GM06990 (cell line): ENCODE measurements at regions not wholly inside any gene's neighbourhood (a gene's known extent, or its start where the extent isn't known, plus 50 kb on each side); places are given as distances from the start of the nearest gene placed in this dataset.

Experiments
- DNase-seq: peaks from one replicate; pipeline ENCODE4 v3.0.0-alpha.2; 2011; ENCODE audit not compliant: insufficient read length; ENCODE audit errors: extremely low read depth
- H3K27me3 ChIP-seq: replicated peaks from 2 replicates; pipeline ENCODE4 v1.6.0; 2011; ENCODE audit warnings: low read length; ENCODE audit not compliant: control insufficient read depth, insufficient read depth
- H3K36me3 ChIP-seq: 2 replicates; pipeline ENCODE4 v1.5.1; 2011; ENCODE audit warnings: low read length; ENCODE audit not compliant: control insufficient read depth, insufficient read depth
- H3K4me3 ChIP-seq: replicated peaks from 2 replicates; pipeline ENCODE4 v1.5.1; 2011; ENCODE audit warnings: low read depth, mild to moderate bottlenecking, control low read depth, low read length
- CTCF ChIP-seq: IDR thresholded peaks from 2 replicates; pipeline ENCODE4 v1.5.1; 2011; ENCODE audit warnings: low read length, control low read depth, mild to moderate bottlenecking, inconsistent platforms; ENCODE audit not compliant: insufficient read depth, poor library complexity, severe bottlenecking

DNA sequence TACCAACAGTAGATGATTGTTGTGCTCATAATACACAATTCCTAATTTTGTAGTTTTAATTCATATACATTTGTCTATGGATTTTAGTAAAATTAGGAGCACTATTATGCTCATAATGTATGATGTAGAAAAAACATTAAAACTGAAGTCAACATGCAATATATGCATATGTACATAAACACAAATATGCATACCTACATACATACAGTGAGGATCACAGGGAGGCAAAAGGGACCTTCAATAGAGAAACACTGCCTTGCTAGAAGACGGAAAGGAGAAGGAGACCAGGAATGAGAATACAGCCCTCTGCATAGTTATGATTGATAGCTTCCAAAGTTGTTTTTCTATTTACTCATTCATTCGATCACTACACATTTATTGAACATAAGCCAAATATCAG is 606.5 kb downstream of the LMO4 start:
- no peak for TF ChIP-seq CTCF
- no peak overlapping the region for H3K4me3 ChIP-seq
- H3K36me3 ChIP-seq: no peaks in the 10 kb centered on the region
- no peak for DNase-seq
- H3K27me3 ChIP-seq: no peaks in the 10 kb centered on the region

DNA sequence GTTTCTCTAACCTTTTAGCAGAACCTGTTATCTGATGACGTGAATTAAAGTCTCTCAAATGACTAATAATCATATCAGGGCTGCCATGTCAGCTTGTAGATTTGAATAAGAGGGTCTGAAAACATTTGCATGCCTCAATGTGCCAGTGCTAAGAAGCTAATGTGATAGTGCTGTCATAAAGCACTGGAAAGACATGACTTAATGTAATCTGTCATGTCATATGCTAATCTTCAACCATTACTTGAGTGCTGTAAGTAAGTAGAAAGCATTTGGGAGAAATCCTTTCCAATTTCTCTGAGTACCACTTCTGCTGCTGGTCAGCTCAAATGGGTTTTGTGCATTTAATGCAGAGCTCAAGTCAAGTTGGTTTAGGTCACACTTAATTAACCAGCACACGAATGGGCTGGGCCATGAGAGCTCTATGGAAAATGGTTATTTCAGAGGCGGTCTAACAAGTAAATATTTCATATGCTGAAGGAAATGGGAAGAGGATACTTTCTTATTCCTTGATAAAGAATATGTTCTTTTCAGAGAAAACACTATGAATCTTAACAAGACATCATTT is 609.2 kb downstream of the LMO4 start:
- H3K4me3 ChIP-seq: no peak overlapping the region
- no peaks in the 10 kb centered on the region for H3K36me3 ChIP-seq
- H3K27me3 ChIP-seq: no peaks in the 10 kb centered on the region
- no peak for DNase-seq
- no peak for TF ChIP-seq CTCF

- H3K36me3 ChIP-seq: no peaks in the 10 kb centered on the region
- no peak for DNase-seq
- no peak for TF ChIP-seq CTCF
- H3K4me3 ChIP-seq: no peak overlapping the region
- H3K27me3 ChIP-seq: no peaks in the 10 kb centered on the region
Observed at GRCh38 chr1:87938631-87939030, 610.0 kb downstream of the LMO4 start.

DNA sequence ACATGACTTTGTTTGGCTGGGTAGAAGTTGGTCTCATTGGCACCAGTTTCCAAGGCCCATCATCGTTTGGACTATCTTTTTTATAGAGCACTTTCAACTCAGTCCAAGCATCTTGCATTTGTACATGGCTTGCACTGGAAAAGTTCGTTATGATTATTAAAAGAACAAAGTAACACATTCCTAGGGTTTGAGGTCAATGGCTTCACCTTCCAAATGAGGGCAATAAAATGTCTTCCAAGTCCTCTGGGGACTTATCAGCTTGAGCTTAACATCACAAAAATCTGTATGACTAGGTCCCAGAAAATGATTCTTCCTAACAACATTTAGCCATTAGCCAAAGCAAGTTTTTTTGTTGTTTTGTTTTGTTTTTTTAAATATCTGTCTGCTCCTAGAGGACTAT is 610.8 kb downstream of the LMO4 start:
- no peak overlapping the region for H3K4me3 ChIP-seq
- no peak for TF ChIP-seq CTCF
- DNase-seq: no peak
- H3K36me3 ChIP-seq: no peaks in the 10 kb centered on the region
- H3K27me3 ChIP-seq: no peaks in the 10 kb centered on the region

GRCh38 chr1:87940421-87940820 is 611.7 kb downstream of the LMO4 start:
- TF ChIP-seq CTCF: no peak
- H3K27me3 ChIP-seq: no peaks in the 10 kb centered on the region
- DNase-seq: no peak
- no peaks in the 10 kb centered on the region for H3K36me3 ChIP-seq
- no peak overlapping the region for H3K4me3 ChIP-seq

DNA sequence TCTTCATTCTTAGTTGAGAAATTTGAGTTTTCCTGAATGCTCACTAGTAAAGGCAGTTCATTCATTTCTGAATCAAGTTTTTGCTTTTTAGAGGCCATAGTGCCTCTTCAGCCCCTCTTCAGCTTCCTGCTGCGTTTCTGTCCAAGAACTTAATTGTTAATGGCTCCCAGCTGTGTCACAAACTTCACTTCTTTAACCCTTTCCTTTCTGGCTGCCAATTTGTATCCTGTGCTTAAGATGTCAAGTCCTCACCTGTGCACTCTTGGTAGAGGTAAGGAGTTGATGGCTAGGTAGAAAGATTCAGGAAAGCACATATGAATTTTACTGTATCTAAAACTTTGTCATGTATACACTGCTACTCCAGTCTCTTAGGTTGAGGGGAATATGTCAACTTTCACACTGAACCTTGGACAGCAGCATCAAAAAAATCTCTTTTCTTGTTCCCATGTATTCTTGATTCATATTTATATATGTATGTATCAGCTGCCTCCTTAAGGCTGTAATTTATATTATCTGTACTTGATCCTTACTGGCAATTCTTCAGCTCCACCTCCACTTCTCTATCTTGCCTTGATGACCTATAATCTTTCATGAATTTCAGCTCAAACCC is 612.8 kb downstream of the LMO4 start:
- H3K4me3 ChIP-seq: no peak overlapping the region
- DNase-seq: no peak

More for the DNA sequence above, 612.8 kb downstream of the LMO4 start:
- no peaks in the 10 kb centered on the region for H3K36me3 ChIP-seq
- H3K27me3 ChIP-seq: no peaks in the 10 kb centered on the region
- TF ChIP-seq CTCF: no peak
